Left ventricle myocardium inferior (tissue), 1 donor: ENCODE measurements at regions not wholly inside any gene's neighbourhood (a gene's known extent, or its start where the extent isn't known, plus 50 kb on each side); places are given as distances from the start of the nearest gene placed in this dataset.

Experiments
- DNase-seq: peaks from one replicate; pipeline ENCODE4 v3.0.0-alpha.2; 2020
- H3K27ac ChIP-seq: fragments of 200-600 bp; replicated peaks from 2 replicates; pipeline ENCODE4 v1.8.0; 2021
- H3K27me3 ChIP-seq: fragments of 200-600 bp; 2 replicates; pipeline ENCODE4 v1.8.0; 2021; ENCODE audit warnings: low read depth
- H3K36me3 ChIP-seq: fragments of 200-600 bp; 2 replicates; pipeline ENCODE4 v1.8.0; 2021
- H3K4me1 ChIP-seq: fragments of 200-600 bp; 2 replicates; pipeline ENCODE4 v1.8.0; 2021
- H3K4me3 ChIP-seq: fragments of 200-600 bp; 2 replicates; pipeline ENCODE4 v1.8.0; 2021; ENCODE audit warnings: mild to moderate bottlenecking, moderate library complexity
- H3K9me3 ChIP-seq: fragments of 200-600 bp; replicated peaks from 2 replicates; pipeline ENCODE4 v1.8.0; 2021
- CTCF ChIP-seq: fragments of 200-600 bp; IDR thresholded peaks from 2 replicates; pipeline ENCODE4 v1.8.0; 2021; ENCODE audit warnings: antibody characterized with exemption, mild to moderate bottlenecking, borderline replicate concordance
- intact Hi-C: fragments of 100-400 bp; cut with micrococcal nuclease; formaldehyde crosslinking; loops from one replicate; pipeline ENCODE4 v1.11.0; 2022
- donor health status: DM: no; HTN: yes; CAD: no; lungs with severe emphysema.

- Histone ChIP-seq H3K4me3 (no peak overlapping the region), H3K27ac (no peak overlapping the region), H3K36me3 (no peaks in the 10 kb centered on the region), H3K4me1 (peaks cover 8% of the 10 kb centered on the region), H3K27me3 (peaks cover 11% of the 10 kb centered on the region), H3K9me3 (peaks cover 22% of the 10 kb centered on the region)
- TF ChIP-seq CTCF, result no peak
- intact Hi-C loops, result no loop called here
- DNase-seq, result no peak
Measured at GRCh38 chr6:129778793-129779192, 68.8 kb upstream of the ARHGAP18 start.

GRCh38 chr6:129777371-129777770 lies 67.4 kb upstream of the ARHGAP18 start:
- intact Hi-C loops, result no loop called here
- H3K9me3 ChIP-seq, result peaks cover 19% of the 10 kb centered on the region
- no peaks in the 10 kb centered on the region for H3K36me3 ChIP-seq
- no peak overlapping the region for H3K27ac ChIP-seq
- TF ChIP-seq CTCF, result no peak
- no peak overlapping the region for H3K4me3 ChIP-seq
- DNase-seq, result no peak
- peaks cover 8% of the 10 kb centered on the region for H3K4me1 ChIP-seq
- peaks cover 11% of the 10 kb centered on the region for H3K27me3 ChIP-seq

GRCh38 chr6:129776542-129777330 lies 66.8 kb upstream of the ARHGAP18 start:
- no peak overlapping the region for H3K4me3 ChIP-seq
- intact Hi-C loops, result no loop called here
- no peak for TF ChIP-seq CTCF

GRCh38 chr6:129774697-129775447 lies 64.9 kb upstream of the ARHGAP18 start:
- peaks cover 16% of the 10 kb centered on the region for H3K9me3 ChIP-seq
- peak; percentile 92 for TF ChIP-seq CTCF
- H3K4me1 ChIP-seq, result peaks cover 8% of the 10 kb centered on the region
- peak; percentile 43 for DNase-seq
- peak overlapping the region; percentile 41 for H3K4me3 ChIP-seq
- no peak overlapping the region for H3K27ac ChIP-seq
- peaks cover 21% of the 10 kb centered on the region for H3K27me3 ChIP-seq
- intact Hi-C loops, result no loop called here
- H3K36me3 ChIP-seq, result no peaks in the 10 kb centered on the region

More at GRCh38 chr6:129776542-129777330, 66.8 kb upstream of the ARHGAP18 start:
- H3K9me3 ChIP-seq, result peaks cover 16% of the 10 kb centered on the region
- DNase-seq, result no peak
- peaks cover 14% of the 10 kb centered on the region for H3K27me3 ChIP-seq
- no peak overlapping the region for H3K27ac ChIP-seq
- H3K4me1 ChIP-seq, result peaks cover 8% of the 10 kb centered on the region
- no peaks in the 10 kb centered on the region for H3K36me3 ChIP-seq

- peaks cover 1% of the 10 kb centered on the region for H3K9me3 ChIP-seq
- TF ChIP-seq CTCF, result no peak
- H3K36me3 ChIP-seq, result no peaks in the 10 kb centered on the region
- no peak overlapping the region for H3K27ac ChIP-seq
- intact Hi-C loops, result no loop called here
- no peak for DNase-seq
- H3K27me3 ChIP-seq, result peaks cover 36% of the 10 kb centered on the region
- peaks cover 8% of the 10 kb centered on the region for H3K4me1 ChIP-seq
- no peak overlapping the region for H3K4me3 ChIP-seq
Measured at GRCh38 chr6:129773304-129773703, 63.3 kb upstream of the ARHGAP18 start.
